T-helper 2 cell (primary cell): ENCODE measurements at regions not wholly inside any gene's neighbourhood (a gene's known extent, or its start where the extent isn't known, plus 50 kb on each side); places are given as distances from the start of the nearest gene placed in this dataset.
"Not testable (repeated sequence)": the region's sequence is repeated elsewhere in the genome, so short reads cannot be mapped to it uniquely, and the experiment has no call there.

ENCODE experiments used
- DNase-seq, 5 experiments: peaks; one replicate each; pipeline versions ENCODE4 v3.0.0 to v3.0.0-alpha.2; 2012 to 2022

GRCh38 chr1:240722788-240723187 lies 110.8 kb upstream of the GREM2 start:
- no peak for DNase-seq

- DNase-seq, result no peak
Measured at GRCh38 chr1:240720976-240721375, 109.0 kb upstream of the GREM2 start.

GRCh38 chr1:240719953-240720700 lies 108.2 kb upstream of the GREM2 start:
- DNase-seq, result no peak

GRCh38 chr1:240716538-240716937 lies 104.6 kb upstream of the GREM2 start:
- DNase-seq, result not testable (repeated sequence)

- no peak for DNase-seq
Measured at GRCh38 chr1:240714568-240715292, 102.8 kb upstream of the GREM2 start.

GRCh38 chr1:240712014-240712731 lies 100.2 kb upstream of the GREM2 start:
- no peak for DNase-seq

- DNase-seq, result no peak
Measured at GRCh38 chr1:240711020-240711419, 99.1 kb upstream of the GREM2 start.

- DNase-seq, result no peak
Measured at GRCh38 chr1:240709676-240710075, 97.7 kb upstream of the GREM2 start.

GRCh38 chr1:240706150-240706935 lies 94.4 kb upstream of the GREM2 start:
- no peak for DNase-seq

GRCh38 chr1:240705579-240705978 lies 93.6 kb upstream of the GREM2 start:
- DNase-seq, result no peak

GRCh38 chr1:240701412-240701811 lies 89.5 kb upstream of the GREM2 start:
- DNase-seq, result no peak

GRCh38 chr1:240695416-240695815 lies 83.5 kb upstream of the GREM2 start:
- no peak for DNase-seq

- no peak for DNase-seq
Measured at GRCh38 chr1:240693844-240694243, 81.9 kb upstream of the GREM2 start.

- DNase-seq, result no peak
Measured at GRCh38 chr1:240693036-240693435, 81.1 kb upstream of the GREM2 start.

GRCh38 chr1:240691909-240692705 lies 80.2 kb upstream of the GREM2 start:
- DNase-seq, result peak in 1 of 5 experiments; percentile 35

- DNase-seq, result no peak
Measured at GRCh38 chr1:240691501-240691900, 79.5 kb upstream of the GREM2 start.

GRCh38 chr1:240687820-240688219 lies 75.9 kb upstream of the GREM2 start:
- DNase-seq, result peak in 1 of 5 experiments; percentile 79

- DNase-seq, result no peak
Measured at GRCh38 chr1:240683576-240683975, 71.6 kb upstream of the GREM2 start.

GRCh38 chr1:240682859-240683242 lies 70.9 kb upstream of the GREM2 start:
- no peak for DNase-seq

GRCh38 chr1:240682166-240682858 lies 70.4 kb upstream of the GREM2 start:
- DNase-seq, result no peak

- DNase-seq, result no peak
Measured at GRCh38 chr1:240672132-240672811, 60.3 kb upstream of the GREM2 start.
